ENCODE measurements at regions not wholly inside any gene's neighbourhood (a gene's known extent, or its start where the extent isn't known, plus 50 kb on each side); places are given as distances from the start of the nearest gene placed in this dataset.

- no peak for TF ChIP-seq POLR2A (IDR thresholded peaks at IDR 0.05)
- TF ChIP-seq, protein P1, sequence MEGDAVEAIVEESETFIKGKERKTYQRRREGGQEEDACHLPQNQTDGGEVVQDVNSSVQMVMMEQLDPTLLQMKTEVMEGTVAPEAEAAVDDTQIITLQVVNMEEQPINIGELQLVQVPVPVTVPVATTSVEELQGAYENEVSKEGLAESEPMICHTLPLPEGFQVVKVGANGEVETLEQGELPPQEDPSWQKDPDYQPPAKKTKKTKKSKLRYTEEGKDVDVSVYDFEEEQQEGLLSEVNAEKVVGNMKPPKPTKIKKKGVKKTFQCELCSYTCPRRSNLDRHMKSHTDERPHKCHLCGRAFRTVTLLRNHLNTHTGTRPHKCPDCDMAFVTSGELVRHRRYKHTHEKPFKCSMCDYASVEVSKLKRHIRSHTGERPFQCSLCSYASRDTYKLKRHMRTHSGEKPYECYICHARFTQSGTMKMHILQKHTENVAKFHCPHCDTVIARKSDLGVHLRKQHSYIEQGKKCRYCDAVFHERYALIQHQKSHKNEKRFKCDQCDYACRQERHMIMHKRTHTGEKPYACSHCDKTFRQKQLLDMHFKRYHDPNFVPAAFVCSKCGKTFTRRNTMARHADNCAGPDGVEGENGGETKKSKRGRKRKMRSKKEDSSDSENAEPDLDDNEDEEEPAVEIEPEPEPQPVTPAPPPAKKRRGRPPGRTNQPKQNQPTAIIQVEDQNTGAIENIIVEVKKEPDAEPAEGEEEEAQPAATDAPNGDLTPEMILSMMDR (IDR thresholded peaks at IDR 0.05): no peak
Observed at GRCh38 chr11:81895258-81895657, 838.4 kb downstream of the FAM181B start.

All from heart left ventricle (tissue), 13 donors.